Stimulated activated naive CD4-positive, alpha-beta T cell (primary cell): ENCODE measurements at regions not wholly inside any gene's neighbourhood (a gene's known extent, or its start where the extent isn't known, plus 50 kb on each side); places are given as distances from the start of the nearest gene placed in this dataset.
"Not testable (repeated sequence)": the region's sequence is repeated elsewhere in the genome, so short reads cannot be mapped to it uniquely, and the experiment has no call there.

Source experiments
- DNase-seq, 6 experiments: peaks; one replicate each; lab custom pipeline; 2025; lab: John Stamatoyannopoulos, UW

- DNase-seq: no peak
Measured at GRCh38 chr4:22573198-22573597, 57.3 kb upstream of the ADGRA3 start.

GRCh38 chr4:22573641-22574040 lies 57.8 kb upstream of the ADGRA3 start:
- no peak for DNase-seq

DNA sequence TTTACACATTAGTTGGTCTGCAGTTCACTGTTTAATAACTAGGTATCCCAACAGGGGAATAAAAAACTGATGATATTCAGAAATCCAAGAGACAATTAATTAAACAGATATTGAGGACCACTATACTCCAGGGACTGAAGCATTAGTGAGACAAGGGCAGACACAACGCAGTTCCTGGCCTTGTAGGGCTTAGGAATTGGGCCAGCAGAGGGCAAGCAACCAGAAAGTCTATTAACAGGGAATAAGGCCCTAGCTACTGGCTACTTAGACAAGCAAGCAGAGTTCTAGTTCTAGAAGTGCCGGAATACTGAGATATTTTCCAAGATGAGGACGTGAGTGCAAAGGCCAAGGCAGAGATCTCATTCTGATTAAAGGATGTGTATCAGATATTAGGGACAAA lies 58.6 kb upstream of the ADGRA3 start:
- DNase-seq: no peak

DNA sequence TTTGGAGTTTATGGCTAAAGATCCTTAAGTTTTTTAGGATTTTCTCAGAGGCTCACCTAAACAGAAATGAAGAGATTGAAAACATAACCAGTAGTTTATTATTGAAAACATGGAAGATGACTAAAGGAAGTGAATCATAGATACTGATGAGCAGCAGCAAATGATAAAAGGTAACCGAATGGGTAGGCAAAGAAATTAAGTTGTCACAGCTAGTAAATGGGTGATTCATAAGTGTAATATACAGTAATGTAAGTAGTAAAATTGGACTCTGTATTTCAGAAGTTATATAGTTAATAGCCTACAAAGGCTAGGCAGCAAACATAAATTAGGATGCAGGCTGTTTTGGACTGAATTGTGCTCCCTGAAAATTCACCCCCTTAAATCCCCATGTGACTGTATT lies 59.0 kb upstream of the ADGRA3 start:
- DNase-seq: no peak

- DNase-seq: no peak
Measured at GRCh38 chr4:22587253-22587652, 71.4 kb upstream of the ADGRA3 start.

GRCh38 chr4:22593933-22594332 lies 78.1 kb upstream of the ADGRA3 start:
- no peak for DNase-seq

DNA sequence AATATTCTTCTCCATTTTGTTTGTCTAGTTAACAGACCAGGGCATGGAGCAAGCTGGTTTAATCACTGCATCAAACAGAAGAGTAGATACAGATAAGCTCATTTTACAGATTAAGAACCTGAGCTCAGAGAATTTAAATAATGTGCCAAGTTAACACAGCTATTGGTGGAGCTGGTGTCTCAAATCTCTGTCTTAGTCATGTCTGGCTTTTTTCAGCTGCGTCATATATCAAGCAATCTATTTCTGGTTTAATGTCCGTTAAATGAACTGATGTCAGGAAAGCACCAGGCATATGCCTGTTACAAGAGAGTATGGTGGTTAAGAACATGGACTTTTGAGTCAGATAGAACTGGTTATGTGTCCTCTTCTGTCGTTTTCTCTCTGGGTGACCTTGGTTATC lies 79.8 kb upstream of the ADGRA3 start:
- no peak for DNase-seq

GRCh38 chr4:22596409-22596808 lies 80.5 kb upstream of the ADGRA3 start:
- DNase-seq: no peak

GRCh38 chr4:22597471-22597870 lies 81.6 kb upstream of the ADGRA3 start:
- no peak for DNase-seq

- DNase-seq: not testable (repeated sequence)
Measured at GRCh38 chr4:22598113-22599047, 82.5 kb upstream of the ADGRA3 start.

- not testable (repeated sequence) for DNase-seq
Measured at GRCh38 chr4:22599228-22599928, 83.5 kb upstream of the ADGRA3 start.

- not testable (repeated sequence) for DNase-seq
Measured at GRCh38 chr4:22599929-22600432, 84.1 kb upstream of the ADGRA3 start.

- DNase-seq: not testable (repeated sequence)
Measured at GRCh38 chr4:22601638-22602037, 85.8 kb upstream of the ADGRA3 start.

DNA sequence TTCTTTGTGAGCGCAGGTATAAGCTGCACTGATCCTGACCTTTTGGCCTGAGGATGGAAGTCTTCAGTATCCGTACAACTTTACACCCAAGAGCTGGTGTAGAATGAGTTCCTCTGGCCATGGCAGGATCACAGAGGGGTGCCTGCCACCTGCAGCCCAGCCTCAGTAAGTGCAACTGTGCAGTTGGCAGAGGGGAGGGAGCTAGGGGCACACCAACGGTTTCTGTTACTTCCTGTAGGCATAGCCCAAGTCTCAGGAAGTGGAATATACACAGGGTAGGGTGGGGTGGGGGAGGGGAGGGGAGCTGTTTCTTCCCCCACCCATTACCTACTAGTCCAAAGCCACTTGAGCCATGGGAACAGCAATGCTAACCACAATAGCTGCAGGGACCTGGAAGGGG lies 85.4 kb upstream of the GBA3 start:
- DNase-seq: peak; percentile 6 to 67 (median 54)

- not testable (repeated sequence) for DNase-seq
Measured at GRCh38 chr4:22609951-22610525, 82.7 kb upstream of the GBA3 start.

DNA sequence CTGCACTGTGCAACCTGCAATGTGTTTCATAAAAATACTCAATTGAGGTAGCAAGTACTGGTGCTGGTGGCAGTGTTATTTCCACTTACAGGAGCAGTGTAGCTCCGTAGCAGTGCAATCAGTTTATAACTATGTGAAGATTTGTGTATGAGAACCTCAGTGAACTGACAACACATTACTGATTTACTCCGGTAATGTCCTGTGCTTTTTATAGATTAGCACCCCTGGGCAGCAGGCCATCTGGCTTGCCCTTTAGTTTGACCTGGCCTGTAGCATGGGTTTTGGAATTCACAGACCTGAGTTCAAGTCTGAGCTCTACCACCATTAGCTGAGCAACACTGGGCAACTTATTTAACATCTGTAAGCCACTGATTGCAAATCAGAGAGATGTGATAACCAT lies 78.6 kb upstream of the GBA3 start:
- DNase-seq: no peak

- DNase-seq: no peak
Measured at GRCh38 chr4:22616516-22616915, 76.2 kb upstream of the GBA3 start.

DNA sequence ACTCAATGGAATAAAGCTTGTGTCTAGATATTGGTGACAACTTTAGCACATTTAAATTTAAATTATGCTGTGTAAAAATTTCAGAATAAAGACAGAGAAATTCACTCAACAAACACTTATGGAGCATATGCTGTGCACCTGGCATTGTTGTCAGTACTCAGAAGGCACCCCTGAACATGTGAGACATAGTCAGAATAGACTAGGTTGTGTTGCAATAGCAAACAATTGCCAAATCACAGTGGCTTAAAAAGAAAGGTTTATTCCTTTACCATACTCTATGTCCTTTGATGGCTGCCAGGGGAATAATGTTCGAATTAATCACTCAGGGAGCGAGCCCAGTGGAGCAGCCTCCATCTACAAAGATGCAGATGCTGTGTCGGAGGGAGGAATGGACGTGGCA lies 72.6 kb upstream of the GBA3 start:
- DNase-seq: not testable (repeated sequence)

DNA sequence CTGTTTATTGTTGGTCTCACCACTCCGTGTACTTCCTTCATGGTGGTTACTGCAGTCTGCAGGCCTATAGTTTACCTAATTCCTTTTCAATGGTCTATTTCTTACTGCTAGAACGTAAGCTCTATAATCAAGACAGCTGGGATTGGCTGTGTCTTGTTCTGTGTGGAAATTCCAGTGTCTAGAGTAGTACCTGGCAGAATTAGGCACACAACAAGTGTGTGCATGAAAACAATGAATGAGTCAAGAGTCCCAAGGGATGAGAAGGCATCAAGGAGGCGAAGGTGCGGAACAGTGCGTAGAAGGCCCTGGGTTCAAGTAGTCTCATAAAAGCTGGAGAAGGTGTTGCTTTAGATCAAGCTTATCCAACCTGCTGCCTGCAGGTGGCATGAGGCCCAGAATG lies 70.8 kb upstream of the GBA3 start:
- not testable (repeated sequence) for DNase-seq

DNA sequence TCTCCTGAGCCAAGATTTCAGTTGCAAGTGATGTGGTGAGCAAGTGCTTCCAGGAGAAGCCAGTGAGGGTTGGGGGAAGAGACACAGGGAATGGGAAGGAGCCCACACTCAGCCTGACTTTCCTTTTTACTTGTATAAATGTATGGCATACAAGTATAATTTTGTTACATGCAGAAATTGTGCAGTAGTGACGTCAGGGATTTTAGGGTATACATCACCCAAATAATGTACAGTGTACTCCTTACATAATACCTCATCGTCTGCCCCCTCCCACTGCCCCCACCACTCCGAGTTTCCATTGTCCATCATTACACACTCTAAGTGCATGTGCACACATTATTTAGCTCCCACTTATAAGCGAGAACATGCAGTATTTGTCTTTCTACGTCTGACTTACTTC lies 68.7 kb upstream of the GBA3 start:
- DNase-seq: not testable (repeated sequence)

- DNase-seq: no peak
Measured at GRCh38 chr4:22625311-22625710, 67.4 kb upstream of the GBA3 start.

DNA sequence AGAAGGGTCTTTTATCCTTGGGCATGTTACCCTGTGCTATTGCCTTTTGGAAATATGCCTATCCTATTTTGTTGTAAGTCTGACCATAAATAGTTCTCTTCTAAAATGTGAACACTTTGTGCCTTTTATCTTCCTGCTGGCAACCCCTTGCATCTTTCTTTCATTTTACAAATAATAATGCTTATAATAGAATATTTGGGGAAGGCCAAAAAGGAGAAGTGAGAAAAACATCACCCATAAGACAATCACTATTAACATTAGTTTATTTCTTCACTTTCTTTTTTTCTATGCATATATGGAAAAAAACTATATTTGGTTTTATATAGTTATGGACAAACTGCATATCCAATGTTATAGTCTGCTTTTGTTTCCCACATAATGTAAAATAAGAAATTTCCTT lies 64.9 kb upstream of the GBA3 start:
- not testable (repeated sequence) for DNase-seq
